Activated CD4-positive, alpha-beta T cell treated with anti-CD3 and anti-CD28 coated beads, Interleukin-10, Interleukin-2, amounts not matched to agents 100 ng/mL and 50 ng/mL, durations not matched to agents 16 hours and 8 hours (primary cell): ENCODE measurements at regions not wholly inside any gene's neighbourhood (a gene's known extent, or its start where the extent isn't known, plus 50 kb on each side); places are given as distances from the start of the nearest gene placed in this dataset.
"Not testable (repeated sequence)": the region's sequence is repeated elsewhere in the genome, so short reads cannot be mapped to it uniquely, and the experiment has no call there.

Source experiments
- DNase-seq: peaks from one replicate; pipeline ENCODE4 v3.0.0-alpha.2; 2020

DNA sequence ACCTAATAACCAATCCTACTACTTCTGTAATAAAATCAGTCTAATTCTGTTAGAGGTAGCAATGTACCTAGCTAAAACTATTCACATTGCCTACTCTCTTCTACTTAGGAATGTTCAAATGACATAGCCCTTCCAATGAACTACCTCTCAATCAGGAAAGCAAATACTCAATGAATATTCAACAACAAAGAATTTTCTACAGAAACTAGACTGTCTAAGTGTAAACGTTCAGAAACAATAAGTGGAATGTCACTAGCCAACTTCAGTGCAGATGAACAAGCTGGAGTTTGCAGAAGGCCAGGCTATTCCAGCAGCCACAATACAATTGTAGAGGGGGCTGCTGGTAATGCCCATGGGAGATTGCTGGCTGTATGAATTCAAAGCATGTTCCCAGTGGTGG, 743.2 kb upstream of the CDH10 start:
- DNase-seq, result no peak

- no peak for DNase-seq
Measured at GRCh38 chr5:25362799-25363198, 718.0 kb upstream of the CDH10 start.

DNA sequence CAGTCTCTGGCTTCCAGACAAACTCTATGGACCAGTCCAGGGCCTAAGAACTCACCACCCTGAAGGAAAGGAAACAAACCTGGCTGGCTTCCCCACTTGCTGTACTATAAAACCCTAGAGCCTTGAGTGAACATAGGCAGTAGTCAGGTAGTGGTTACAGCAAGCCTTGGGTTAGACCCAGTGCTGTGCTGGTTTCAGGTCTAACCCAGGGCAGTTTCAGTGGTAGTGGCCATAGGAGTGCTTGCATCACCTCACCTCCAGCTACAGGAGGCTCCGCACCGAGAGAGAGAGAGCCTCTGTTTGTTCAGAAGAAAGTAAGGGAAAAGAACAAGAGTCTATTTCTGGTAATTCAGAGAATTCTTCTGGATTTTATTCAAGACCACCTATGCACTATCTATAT, 714.1 kb upstream of the CDH10 start:
- DNase-seq, result no peak

GRCh38 chr5:25357605-25358004, 712.8 kb upstream of the CDH10 start:
- no peak for DNase-seq

DNA sequence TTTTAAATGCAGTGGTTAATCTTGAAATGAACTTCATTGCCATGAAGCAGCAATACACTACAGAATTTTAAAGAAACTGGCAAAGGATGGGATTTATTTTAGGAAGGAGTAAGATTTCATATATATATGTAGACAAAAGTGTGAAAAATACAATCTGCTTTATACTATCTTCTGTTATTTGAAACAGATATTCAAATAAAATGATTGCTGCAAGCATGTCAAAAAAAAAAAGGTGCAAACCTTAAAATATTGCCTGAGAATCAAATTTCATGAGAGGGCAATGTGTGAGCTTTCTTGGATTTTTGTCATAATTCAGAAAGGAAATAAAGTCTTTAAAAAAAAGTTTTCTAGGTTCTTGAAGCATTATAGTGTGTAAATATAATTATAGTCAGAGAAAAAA, 705.0 kb upstream of the CDH10 start:
- no peak for DNase-seq

- DNase-seq, result no peak
Measured at GRCh38 chr5:25345240-25345771, 700.5 kb upstream of the CDH10 start.

- no peak for DNase-seq
Measured at GRCh38 chr5:25339541-25339940, 694.8 kb upstream of the CDH10 start.

GRCh38 chr5:25334350-25334749, 689.6 kb upstream of the CDH10 start:
- DNase-seq, result no peak

- DNase-seq, result no peak
Measured at GRCh38 chr5:25330721-25331120, 685.9 kb upstream of the CDH10 start.

DNA sequence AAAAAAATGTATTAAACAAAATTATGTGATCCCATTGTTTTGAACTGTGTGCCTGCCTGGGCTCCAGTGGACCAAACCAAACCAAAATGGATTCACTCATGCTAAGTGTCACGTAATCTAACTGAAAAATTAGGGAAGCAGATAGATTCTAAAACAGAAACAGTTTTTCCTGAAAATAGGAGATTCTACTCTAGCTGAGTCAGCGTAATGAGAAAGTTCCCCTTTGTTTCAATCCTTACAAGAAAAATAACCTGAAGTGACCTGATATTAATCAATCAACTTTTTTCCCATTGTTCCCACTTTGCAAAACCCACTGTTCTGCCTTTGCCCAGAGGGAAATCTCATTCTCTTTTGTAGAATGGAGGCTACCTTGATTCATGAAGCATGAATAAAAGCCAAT, 682.4 kb upstream of the CDH10 start:
- DNase-seq, result no peak

GRCh38 chr5:25301836-25302235, 657.1 kb upstream of the CDH10 start:
- no peak for DNase-seq

GRCh38 chr5:25295067-25295466, 650.3 kb upstream of the CDH10 start:
- no peak for DNase-seq

- not testable (repeated sequence) for DNase-seq
Measured at GRCh38 chr5:25289766-25290165, 645.0 kb upstream of the CDH10 start.

DNA sequence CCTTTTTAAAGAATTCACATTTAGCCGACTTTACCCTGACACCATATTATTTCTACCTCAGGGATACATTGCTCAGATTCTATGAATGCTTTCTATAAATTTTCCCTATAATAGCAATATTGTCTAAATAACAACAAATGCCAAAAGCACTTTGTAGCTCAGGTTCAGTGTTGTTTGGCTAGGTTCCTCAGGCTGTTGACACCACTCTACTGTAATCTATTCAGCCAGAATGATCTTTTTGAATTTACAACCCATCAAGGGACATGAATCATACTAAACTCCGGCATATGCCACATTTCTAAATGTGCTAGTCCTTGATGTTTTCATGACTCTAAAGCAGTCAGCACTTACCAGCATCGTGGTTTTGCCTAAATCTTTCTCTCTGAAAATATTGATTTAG, 641.5 kb upstream of the CDH10 start:
- no peak for DNase-seq

DNA sequence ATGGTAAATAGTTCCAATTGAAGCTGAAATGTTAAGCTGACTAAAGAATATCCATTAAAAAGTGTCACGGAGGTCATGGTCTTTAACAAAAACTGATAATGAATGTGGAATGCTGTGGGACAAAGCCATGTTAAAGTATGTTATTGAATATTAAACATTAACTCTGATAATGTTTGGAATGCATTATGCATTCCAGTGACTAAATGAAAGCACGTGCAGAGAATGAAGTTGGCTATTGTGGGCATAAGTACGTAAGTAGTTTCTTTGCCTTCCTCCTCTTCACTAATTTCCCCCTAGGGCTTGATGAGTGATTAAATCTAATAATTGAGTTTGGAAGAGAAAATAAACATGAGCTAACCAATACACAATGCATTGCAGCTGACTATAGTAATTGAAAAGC, 640.4 kb upstream of the CDH10 start:
- no peak for DNase-seq

DNA sequence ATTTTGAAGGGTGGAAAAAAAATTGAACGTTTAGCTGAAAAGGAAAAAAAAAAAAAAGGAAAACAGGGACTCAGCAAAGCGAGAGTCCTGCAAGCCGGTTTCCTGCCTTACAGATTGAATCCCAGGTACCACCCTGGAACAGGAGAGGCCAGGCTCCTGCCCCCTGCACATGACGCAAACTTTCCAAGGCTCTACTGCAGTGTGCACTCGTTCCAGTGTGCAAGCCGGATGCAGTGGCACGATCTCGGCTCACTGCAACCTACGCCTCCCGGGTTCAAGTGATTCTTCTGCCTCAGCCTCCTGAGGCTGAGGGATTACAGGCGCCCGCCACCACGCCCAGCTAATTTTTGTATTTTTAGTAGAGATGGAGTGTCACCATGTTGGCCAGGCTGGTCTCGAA, 618.7 kb upstream of the CDH10 start:
- DNase-seq, result not testable (repeated sequence)

- no peak for DNase-seq
Measured at GRCh38 chr5:25262221-25262620, 617.4 kb upstream of the CDH10 start.

DNA sequence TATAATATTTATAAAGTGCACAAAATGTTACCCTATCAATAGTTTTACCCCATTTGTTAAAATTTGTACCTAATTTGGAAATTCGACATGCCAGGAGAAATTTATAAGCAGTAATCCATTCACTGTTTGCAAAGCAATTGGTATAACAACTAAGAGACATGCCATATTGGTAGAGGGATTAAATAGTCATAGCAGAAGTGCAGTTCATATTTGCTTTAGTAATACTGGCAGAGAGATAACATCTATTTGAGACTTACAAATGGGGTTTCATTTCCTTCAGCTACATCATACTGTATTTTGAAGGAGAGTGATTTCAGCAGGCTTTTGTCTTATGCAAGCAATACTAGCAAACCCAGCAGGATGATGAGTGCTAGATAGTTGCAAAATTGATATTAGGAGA, 610.4 kb upstream of the CDH10 start:
- DNase-seq, result no peak

- no peak for DNase-seq
Measured at GRCh38 chr5:25241981-25242380, 597.2 kb upstream of the CDH10 start.

GRCh38 chr5:25238720-25239119, 593.9 kb upstream of the CDH10 start:
- DNase-seq, result not testable (repeated sequence)

DNA sequence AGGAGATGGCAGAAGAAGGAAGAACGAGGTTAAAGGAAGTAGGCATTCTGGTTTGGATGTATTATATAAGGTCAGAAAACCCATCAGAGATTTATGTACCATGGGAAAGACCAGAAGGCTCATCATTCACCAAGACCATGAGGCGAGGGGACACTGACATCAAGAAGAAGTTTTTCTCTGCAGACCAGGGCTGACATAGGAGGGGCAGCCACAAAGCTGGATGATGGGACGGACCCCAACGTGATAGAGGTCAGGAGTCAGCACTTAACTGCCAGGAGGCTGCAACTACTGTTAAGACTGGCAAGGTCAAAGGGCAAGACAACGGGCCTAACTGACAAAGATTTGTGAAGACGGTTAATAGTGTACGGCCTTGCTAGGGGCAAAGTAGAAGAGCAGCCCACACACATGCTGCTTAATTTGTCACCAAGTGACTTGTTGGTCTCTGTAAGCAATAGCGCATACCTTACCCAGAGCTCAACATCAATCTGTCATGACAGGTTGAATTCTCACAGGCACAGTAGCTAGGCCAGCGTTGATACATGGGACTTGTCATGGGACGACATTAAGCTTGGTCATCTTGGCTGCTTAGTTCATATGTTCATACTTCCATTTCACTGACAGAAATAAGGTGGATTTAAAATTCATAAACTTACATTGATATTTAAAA, 579.7 kb upstream of the CDH10 start:
- no peak for DNase-seq

DNA sequence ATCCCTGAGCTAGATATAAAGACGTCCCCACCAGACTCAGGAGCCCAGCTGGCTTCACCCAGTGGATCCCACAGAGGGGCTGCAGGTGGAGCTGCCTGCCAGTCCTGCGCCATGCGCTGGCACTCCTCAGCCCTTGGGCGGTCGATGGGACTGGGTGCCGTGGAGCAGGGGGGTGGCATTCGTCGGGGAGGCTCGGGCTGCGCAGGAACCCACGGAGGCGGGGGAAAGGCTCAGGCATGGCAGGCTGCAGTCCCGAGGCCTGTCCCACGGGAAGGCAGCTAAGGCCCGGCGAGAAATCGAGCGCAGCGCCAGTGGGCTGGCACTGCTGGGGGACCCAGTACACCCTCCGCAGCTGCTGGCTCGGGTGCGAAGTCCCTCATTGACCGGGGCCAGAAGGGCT, 555.1 kb upstream of the CDH10 start:
- not testable (repeated sequence) for DNase-seq

DNA sequence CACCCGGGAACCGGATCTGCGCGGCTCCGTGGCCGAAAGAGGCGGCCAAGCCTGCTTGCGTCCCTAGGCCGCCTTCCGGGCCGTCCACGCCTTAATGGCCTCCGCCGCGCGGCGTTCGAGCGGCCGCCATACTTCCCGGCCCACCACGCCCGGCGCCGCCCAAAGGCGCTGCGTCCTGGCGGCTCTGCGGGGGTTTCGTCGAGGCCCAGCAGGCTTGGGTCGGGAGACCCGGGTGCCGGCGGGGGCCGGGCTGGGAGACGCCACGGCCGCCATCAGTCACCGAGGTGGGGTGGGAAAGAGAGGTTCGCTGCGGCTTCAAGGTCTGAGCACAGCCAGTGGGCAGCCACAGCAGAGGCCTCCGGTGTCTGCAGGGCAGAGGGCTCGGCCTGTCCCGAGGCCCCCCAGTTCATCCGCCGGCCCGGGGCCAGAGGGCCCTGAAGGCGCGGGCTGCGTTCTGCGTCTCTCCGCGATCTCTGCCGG, 545.8 kb upstream of the CDH10 start:
- DNase-seq, result no peak

DNA sequence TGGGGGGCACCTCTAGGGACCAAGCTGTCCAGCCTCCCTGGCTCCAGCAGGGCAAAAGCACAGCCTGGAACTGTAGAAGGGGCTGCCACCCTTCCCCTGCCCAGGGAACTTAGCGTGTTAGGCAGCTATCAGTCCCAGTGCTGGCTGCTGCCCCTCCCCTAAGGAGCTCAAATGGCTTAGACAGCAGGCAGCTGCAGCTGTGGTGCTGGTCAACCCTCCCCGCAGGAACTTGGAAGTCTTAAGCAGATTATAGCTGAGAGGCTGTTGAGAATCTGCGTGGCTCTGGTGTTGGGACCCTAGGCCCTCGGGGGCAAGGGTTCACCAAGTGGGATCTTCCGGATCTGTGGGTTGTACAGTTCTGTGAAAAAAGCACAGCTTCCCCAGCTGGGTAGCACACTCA, 536.5 kb upstream of the CDH10 start:
- no peak for DNase-seq

DNA sequence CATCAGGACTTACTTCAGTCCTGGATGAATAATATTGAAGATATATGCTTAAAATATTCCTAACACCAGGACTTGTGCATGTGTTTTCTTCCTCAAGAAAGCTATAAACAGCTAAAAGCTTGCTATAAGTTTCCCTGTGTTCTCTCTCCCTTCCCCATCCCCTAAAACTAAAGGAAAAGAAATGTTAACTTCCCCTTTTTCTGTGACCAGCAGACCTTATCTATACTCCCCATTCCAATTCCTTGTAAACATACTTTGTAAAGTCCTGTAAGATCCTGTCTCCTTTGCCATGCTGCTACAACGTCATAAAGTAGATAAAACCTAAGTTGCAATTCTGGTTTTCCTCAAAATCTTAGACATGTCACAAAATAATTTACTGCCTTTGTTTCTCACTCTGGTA, 517.8 kb upstream of the CDH10 start:
- DNase-seq, result not testable (repeated sequence)
